DND-41 (cell line): ENCODE measurements at regions not wholly inside any gene's neighbourhood (a gene's known extent, or its start where the extent isn't known, plus 50 kb on each side); places are given as distances from the start of the nearest gene placed in this dataset.

ENCODE experiments used
- ATAC-seq: fragments of 200-7000 bp; cut with Tn5 transposase; 3 replicates; pipeline ENCODE4 v1.9.1; 2021; ENCODE audit warnings: low read depth; ENCODE audit not compliant: insufficient read depth
- DNase-seq: peaks from one replicate; pipeline ENCODE4 v3.0.0-alpha.2; 2020
- H2AFZ ChIP-seq: 2 replicates; pipeline ENCODE4 v1.6.0; 2012; ENCODE audit warnings: low read depth, low read length
- H3K27ac ChIP-seq: 2 replicates; pipeline ENCODE4 v1.5.1; 2012; ENCODE audit warnings: low read length, inconsistent platforms
- H3K27me3 ChIP-seq: fragments of 200-600 bp; sonication (generic); 2 replicates; pipeline ENCODE4 v1.6.0; 2012; ENCODE audit warnings: low read length, mild to moderate bottlenecking, inconsistent platforms; ENCODE audit not compliant: insufficient read depth, poor library complexity
- H3K36me3 ChIP-seq: 2 replicates; pipeline ENCODE4 v1.5.1; 2012; ENCODE audit warnings: low read length, inconsistent platforms; ENCODE audit not compliant: insufficient read depth
- H3K4me1 ChIP-seq: 2 replicates; pipeline ENCODE4 v1.5.1; 2012; ENCODE audit warnings: mild to moderate bottlenecking, low read length; ENCODE audit not compliant: insufficient read depth
- H3K4me2 ChIP-seq: 2 replicates; pipeline ENCODE4 v1.6.0; 2012; ENCODE audit warnings: mild to moderate bottlenecking, moderate library complexity, low read length, inconsistent platforms; ENCODE audit not compliant: insufficient read depth
- H3K4me3 ChIP-seq, 2 experiments: fragments of 200-600 bp in 1 of 2; shearing (Covaris generic) in 1 of 2; 2 replicates each; pipeline ENCODE4 v1.5.1; 2012 to 2016; ENCODE audit warnings: inconsistent platforms in 2 of 2, low read length in 2 of 2, mild to moderate bottlenecking in 2 of 2, low read depth in 1 of 2, moderate library complexity in 1 of 2
- H3K79me2 ChIP-seq: 2 replicates; pipeline ENCODE4 v1.6.0; 2012; ENCODE audit warnings: low read length, inconsistent platforms; ENCODE audit not compliant: insufficient read depth
- H3K9ac ChIP-seq: 2 replicates; pipeline ENCODE4 v1.6.0; 2012; ENCODE audit warnings: low read depth, mild to moderate bottlenecking, inconsistent platforms, low read length, moderate library complexity
- H3K9me3 ChIP-seq: 2 replicates; pipeline ENCODE4 v1.5.1; 2012; ENCODE audit warnings: low read length, moderate library complexity, mild to moderate bottlenecking, inconsistent platforms; ENCODE audit not compliant: insufficient read depth, severe bottlenecking
- H4K20me1 ChIP-seq: 2 replicates; pipeline ENCODE4 v1.6.0; 2012; ENCODE audit warnings: low read length; ENCODE audit not compliant: insufficient read depth
- CTCF ChIP-seq: IDR thresholded peaks from 2 replicates; pipeline ENCODE4 v1.5.1; 2012; ENCODE audit warnings: borderline replicate concordance, low read length, moderate library complexity, mild to moderate bottlenecking; ENCODE audit not compliant: poor library complexity, severe bottlenecking; ENCODE audit errors: extremely low read depth
- EZH2 ChIP-seq: IDR thresholded peaks from 3 replicates; pipeline ENCODE4 v1.6.1; 2012; ENCODE audit warnings: borderline replicate concordance, low read depth, mild to moderate bottlenecking, moderate library complexity, low read length, inconsistent platforms; ENCODE audit not compliant: severe bottlenecking

DNA sequence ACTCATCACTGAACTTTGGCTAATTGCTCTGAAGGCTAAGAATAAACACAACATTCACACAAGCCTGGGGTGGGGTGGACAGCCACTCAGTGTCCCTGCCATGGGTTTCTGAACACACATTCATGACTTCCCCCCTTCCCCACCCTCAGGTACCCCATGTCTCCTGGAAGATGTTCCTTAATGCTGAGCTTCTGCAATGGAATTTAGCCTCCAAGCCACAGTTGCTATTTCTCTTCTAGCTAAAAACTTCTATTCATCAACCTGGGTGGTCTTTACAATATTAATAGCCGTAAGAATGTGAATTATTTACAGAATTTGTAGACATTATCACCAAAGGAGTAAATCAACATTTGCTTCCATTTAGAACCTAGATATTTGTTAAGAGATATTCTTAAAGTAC, 175.1 kb downstream of the ACKR3 start:
- no peaks in the 10 kb centered on the region for H3K79me2 ChIP-seq
- TF ChIP-seq EZH2 (no peak), CTCF (no peak)
- no peak overlapping the region for H3K27ac ChIP-seq
- H3K4me2 ChIP-seq, result no peak overlapping the region
- no peak overlapping the region for H3K4me3 ChIP-seq
- no peak overlapping the region for H3K9ac ChIP-seq
- H3K36me3 ChIP-seq, result no peaks in the 10 kb centered on the region
- H2AFZ ChIP-seq, result no peak overlapping the region
- peaks cover 22% of the 10 kb centered on the region for H3K27me3 ChIP-seq
- H3K4me1 ChIP-seq, result no peaks in the 10 kb centered on the region
- peaks cover 4% of the 10 kb centered on the region; the same call in 1 of the 2 replicates for H4K20me1 ChIP-seq
- no peaks in the 10 kb centered on the region for H3K9me3 ChIP-seq
- ATAC-seq (no peak), DNase-seq (no peak)

DNA sequence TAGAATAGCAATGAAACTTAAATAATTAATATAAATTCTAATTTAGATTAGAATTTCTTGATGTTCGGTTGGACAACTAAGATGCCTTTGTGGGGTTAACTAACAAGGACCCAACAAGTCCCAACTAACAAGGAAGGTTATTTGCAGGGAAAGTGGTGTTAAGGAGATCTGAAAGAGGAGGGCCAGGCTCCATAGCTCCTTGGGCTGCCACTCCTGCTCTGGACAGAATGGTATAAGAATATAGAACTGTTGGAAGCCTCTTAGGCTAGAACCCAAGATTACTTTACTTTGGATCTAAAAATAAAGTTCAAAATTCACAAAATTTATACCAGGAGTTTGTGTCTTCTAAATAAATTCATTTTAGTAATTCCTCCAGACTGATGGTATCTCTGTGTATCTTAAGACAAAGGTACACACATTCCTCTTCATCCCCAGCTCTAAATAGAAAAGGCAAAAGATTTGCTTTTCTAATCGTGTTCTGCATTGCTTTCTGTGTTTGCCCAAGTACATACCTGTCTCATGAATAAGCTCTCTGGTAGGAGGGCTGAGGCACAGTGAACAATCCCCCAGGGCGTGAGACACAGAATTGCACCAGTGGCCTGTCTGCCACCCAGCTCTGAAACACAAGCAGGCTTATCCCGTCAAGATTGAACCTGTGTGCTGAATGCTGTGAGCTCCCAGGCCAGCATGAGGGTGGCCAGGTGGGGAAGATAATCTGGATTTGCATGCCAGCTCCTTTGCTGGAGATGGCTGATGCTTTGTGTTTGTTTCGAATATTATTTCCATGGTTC, 176.0 kb downstream of the ACKR3 start:
- no peak for DNase-seq
- no peaks in the 10 kb centered on the region for H3K79me2 ChIP-seq
- H3K9ac ChIP-seq, result no peak overlapping the region
- H3K27me3 ChIP-seq, result peaks cover 22% of the 10 kb centered on the region
- no peak for ATAC-seq
- no peak overlapping the region for H2AFZ ChIP-seq
- no peaks in the 10 kb centered on the region for H3K9me3 ChIP-seq
- no peak overlapping the region for H3K4me2 ChIP-seq
- TF ChIP-seq CTCF (no peak), EZH2 (no peak)
- H3K4me1 ChIP-seq, result no peaks in the 10 kb centered on the region
- peaks cover 4% of the 10 kb centered on the region; the same call in 1 of the 2 replicates for H4K20me1 ChIP-seq
- H3K36me3 ChIP-seq, result no peaks in the 10 kb centered on the region
- no peak overlapping the region for H3K4me3 ChIP-seq
- no peak overlapping the region for H3K27ac ChIP-seq

- Histone ChIP-seq H3K27me3 (peaks cover 22% of the 10 kb centered on the region), H3K4me3 (no peak overlapping the region), H2AFZ (no peak overlapping the region), H3K9me3 (no peaks in the 10 kb centered on the region), H3K36me3 (no peaks in the 10 kb centered on the region), H3K79me2 (no peaks in the 10 kb centered on the region), H3K4me2 (no peak overlapping the region), H3K4me1 (no peaks in the 10 kb centered on the region), H4K20me1 (peaks cover 4% of the 10 kb centered on the region; the same call in 1 of the 2 replicates), H3K9ac (no peak overlapping the region), H3K27ac (no peak overlapping the region)
- DNase-seq (no peak), ATAC-seq (no peak)
- TF ChIP-seq CTCF (no peak), EZH2 (no peak)
These were observed 177.2 kb downstream of the ACKR3 start for GRCh38 chr2:236746833-236747232.
